ENCODE measurements at regions not wholly inside any gene's neighbourhood (a gene's known extent, or its start where the extent isn't known, plus 50 kb on each side); places are given as distances from the start of the nearest gene placed in this dataset.
A peak's percentile ranks its signal among the peaks of the same experiment; 100 is the strongest.

- H3K4me1 ChIP-seq (ENCODE audit: control insufficient read depth in 3 of 3, insufficient read depth in 2 of 3, low read depth in 1 of 3, low read length in 2 of 3), result peaks cover 0 to 1% (median 0%) of the 10 kb centered on the region in 3 donors
- no peak for FAIRE-seq
- no peaks in the 10 kb centered on the region for H3K27me3 ChIP-seq (ENCODE audit: control insufficient read depth in 3 of 3, insufficient read depth in 3 of 3, low read length in 3 of 3)
- no peak overlapping the region for H3K27ac ChIP-seq (ENCODE audit: low read depth in 1 of 3, low read length in 2 of 3)
- H3K4me3 ChIP-seq (ENCODE audit: low read depth in 1 of 3, low read length in 3 of 3), result no peak overlapping the region
- H3K36me3 ChIP-seq (ENCODE audit: control insufficient read depth in 3 of 3, insufficient read depth in 2 of 3, low read depth in 1 of 3, low read length in 3 of 3), result no peaks in the 10 kb centered on the region
- DNase-seq, result no peak
- peaks cover 0 to 6% of the 10 kb centered on the region in 2 donors for H3K9me3 ChIP-seq (ENCODE audit: control insufficient read depth in 2 of 2, insufficient read depth in 1 of 2, low read depth in 1 of 2, low read length in 1 of 2)
Observed at GRCh38 chr2:175624211-175624761, 377.8 kb downstream of the LNPK start.

- H3K27me3 ChIP-seq (ENCODE audit: control insufficient read depth in 3 of 3, insufficient read depth in 3 of 3, low read length in 3 of 3), result no peaks in the 10 kb centered on the region
- H3K36me3 ChIP-seq (ENCODE audit: control insufficient read depth in 3 of 3, insufficient read depth in 2 of 3, low read depth in 1 of 3, low read length in 3 of 3), result no peaks in the 10 kb centered on the region
- peaks cover 0 to 4% (median 0%) of the 10 kb centered on the region in 3 donors for H3K4me1 ChIP-seq (ENCODE audit: control insufficient read depth in 3 of 3, insufficient read depth in 2 of 3, low read depth in 1 of 3, low read length in 2 of 3)
- H3K4me3 ChIP-seq (ENCODE audit: low read depth in 1 of 3, low read length in 3 of 3), result no peak overlapping the region
- no peak for FAIRE-seq
- H3K27ac ChIP-seq (ENCODE audit: low read depth in 1 of 3, low read length in 2 of 3), result no peak overlapping the region
- peaks cover 0 to 3% of the 10 kb centered on the region in 2 donors for H3K9me3 ChIP-seq (ENCODE audit: control insufficient read depth in 2 of 2, insufficient read depth in 1 of 2, low read depth in 1 of 2, low read length in 1 of 2)
- no peak for DNase-seq
- WGBS, 3 donors, result 83 to 93% (median 87%) methylated on average over 2 of the region's 2 CpGs
Observed at GRCh38 chr2:175621821-175622220, 380.2 kb downstream of the LNPK start.

DNA sequence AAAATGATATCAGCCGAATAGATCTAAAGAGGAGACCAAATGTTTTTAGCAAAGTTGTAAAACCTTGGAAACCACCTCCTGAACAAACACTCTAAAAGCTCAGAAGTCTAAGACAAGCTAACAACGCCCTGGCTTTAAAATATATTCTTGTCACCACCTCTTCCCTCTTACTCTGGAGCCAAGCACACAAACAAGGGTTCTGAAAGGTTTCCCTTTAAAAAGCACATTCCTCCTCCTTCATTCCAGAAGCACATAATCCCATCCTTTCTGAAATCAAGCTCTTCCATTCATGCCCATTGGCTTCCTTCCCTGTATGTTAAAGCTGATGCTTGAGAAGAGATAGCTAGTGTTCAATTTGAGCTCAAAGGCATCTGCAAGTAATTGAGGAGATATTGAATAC, 382.0 kb downstream of the LNPK start:
- peaks cover 0 to 4% (median 0%) of the 10 kb centered on the region in 3 donors for H3K4me1 ChIP-seq (ENCODE audit: control insufficient read depth in 3 of 3, insufficient read depth in 2 of 3, low read depth in 1 of 3, low read length in 2 of 3)
- no peak for FAIRE-seq
- no peak overlapping the region for H3K27ac ChIP-seq (ENCODE audit: low read depth in 1 of 3, low read length in 2 of 3)
- no peaks in the 10 kb centered on the region for H3K36me3 ChIP-seq (ENCODE audit: control insufficient read depth in 3 of 3, insufficient read depth in 2 of 3, low read depth in 1 of 3, low read length in 3 of 3)
- no peaks in the 10 kb centered on the region for H3K27me3 ChIP-seq (ENCODE audit: control insufficient read depth in 3 of 3, insufficient read depth in 3 of 3, low read length in 3 of 3)
- no peak overlapping the region for H3K4me3 ChIP-seq (ENCODE audit: low read depth in 1 of 3, low read length in 3 of 3)
- WGBS, 3 donors, result 17 to 54% (median 30%) methylated on average over 2 of the region's 2 CpGs
- no peak for DNase-seq
- peaks cover 0 to 3% of the 10 kb centered on the region in 2 donors for H3K9me3 ChIP-seq (ENCODE audit: control insufficient read depth in 2 of 2, insufficient read depth in 1 of 2, low read depth in 1 of 2, low read length in 1 of 2)

DNA sequence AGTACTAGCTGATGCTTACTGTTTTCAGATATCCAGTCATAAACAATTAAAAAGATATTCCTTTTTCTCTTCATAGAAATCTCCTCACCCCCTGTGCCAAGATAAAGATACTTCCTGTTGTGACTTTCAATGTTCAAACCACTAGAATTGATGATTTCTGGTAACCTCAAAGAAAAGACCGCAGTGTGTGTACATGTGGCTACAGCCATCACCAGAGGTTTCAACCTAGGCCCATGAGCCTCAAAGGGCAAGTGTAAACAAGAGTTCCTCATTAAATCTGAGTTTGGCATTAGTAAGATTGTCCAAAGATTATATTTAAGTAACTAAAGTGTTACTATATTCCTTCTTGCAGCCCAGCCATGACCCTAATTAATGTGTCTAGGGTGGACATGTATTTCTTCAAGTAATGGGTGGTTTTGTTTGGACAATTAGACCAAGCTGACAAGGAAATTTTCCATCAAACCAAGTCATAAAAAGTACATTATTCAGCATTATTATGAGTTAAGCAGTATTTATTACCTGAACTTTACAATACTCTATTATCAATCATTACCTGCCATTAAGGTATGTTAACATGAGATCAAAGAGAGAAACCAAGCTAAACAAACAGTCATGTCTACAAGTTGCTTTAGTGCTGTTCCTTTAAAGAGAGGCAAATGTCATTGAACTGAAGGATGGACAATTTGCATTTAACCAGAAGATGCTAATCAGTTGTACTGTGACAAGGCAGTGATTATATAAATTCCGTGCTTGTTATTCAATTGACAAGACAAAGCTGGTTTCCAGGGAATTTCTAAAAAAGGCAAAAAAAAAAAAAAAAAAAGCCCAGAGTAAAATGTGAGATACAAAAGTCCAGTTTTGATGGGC, 382.7 kb downstream of the LNPK start:
- WGBS, 3 donors, result 15 to 55% (median 34%) methylated on average over 2 of the region's 2 CpGs
- FAIRE-seq, result peak; percentile 85

DNA sequence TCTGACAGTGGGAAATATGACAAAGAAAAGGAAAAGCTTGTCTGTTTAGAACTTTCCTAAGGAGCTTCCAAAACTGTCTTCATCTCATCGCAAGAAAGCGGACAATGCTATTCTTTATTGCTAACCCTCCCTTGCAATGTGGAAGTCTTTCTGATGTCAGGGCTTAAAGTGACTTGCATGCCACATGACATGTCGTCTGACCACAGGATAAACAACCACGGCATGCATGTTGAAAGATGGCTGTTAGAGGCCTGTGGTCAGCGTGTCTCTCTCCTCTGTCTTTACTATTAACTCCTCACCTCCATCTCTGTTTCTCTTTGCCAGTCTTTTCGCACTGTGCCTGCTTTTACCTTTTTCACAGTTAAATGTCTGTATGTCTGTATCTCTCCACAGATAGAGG, 389.8 kb downstream of the LNPK start:
- Histone ChIP-seq H3K36me3 (ENCODE audit: control insufficient read depth in 3 of 3, insufficient read depth in 2 of 3, low read depth in 1 of 3, low read length in 3 of 3) (no peaks in the 10 kb centered on the region), H3K27ac (ENCODE audit: low read depth in 1 of 3, low read length in 2 of 3) (no peak overlapping the region), H3K27me3 (ENCODE audit: control insufficient read depth in 3 of 3, insufficient read depth in 3 of 3, low read length in 3 of 3) (no peaks in the 10 kb centered on the region), H3K4me3 (ENCODE audit: low read depth in 1 of 3, low read length in 3 of 3) (no peak overlapping the region), H3K9me3 (ENCODE audit: control insufficient read depth in 2 of 2, insufficient read depth in 1 of 2, low read depth in 1 of 2, low read length in 1 of 2) (no peaks in the 10 kb centered on the region), H3K4me1 (ENCODE audit: control insufficient read depth in 3 of 3, insufficient read depth in 2 of 3, low read depth in 1 of 3, low read length in 2 of 3) (no peaks in the 10 kb centered on the region)
- DNase-seq (no peak), FAIRE-seq (no peak)
- 68 to 88% (median 78%) methylated on average over 6 of the region's 6 CpGs for WGBS, 3 donors

More for the DNA sequence above, 382.7 kb downstream of the LNPK start:
- Histone ChIP-seq H3K4me3 (ENCODE audit: low read depth in 1 of 3, low read length in 3 of 3) (no peak overlapping the region), H3K27me3 (ENCODE audit: control insufficient read depth in 3 of 3, insufficient read depth in 3 of 3, low read length in 3 of 3) (no peaks in the 10 kb centered on the region), H3K4me1 (ENCODE audit: control insufficient read depth in 3 of 3, insufficient read depth in 2 of 3, low read depth in 1 of 3, low read length in 2 of 3) (peaks cover 0 to 4% (median 0%) of the 10 kb centered on the region in 3 donors), H3K36me3 (ENCODE audit: control insufficient read depth in 3 of 3, insufficient read depth in 2 of 3, low read depth in 1 of 3, low read length in 3 of 3) (no peaks in the 10 kb centered on the region), H3K27ac (ENCODE audit: low read depth in 1 of 3, low read length in 2 of 3) (no peak overlapping the region), H3K9me3 (ENCODE audit: control insufficient read depth in 2 of 2, insufficient read depth in 1 of 2, low read depth in 1 of 2, low read length in 1 of 2) (peaks cover 0 to 3% of the 10 kb centered on the region in 2 donors)
- DNase-seq, result peak; percentile 55 to 77

DNA sequence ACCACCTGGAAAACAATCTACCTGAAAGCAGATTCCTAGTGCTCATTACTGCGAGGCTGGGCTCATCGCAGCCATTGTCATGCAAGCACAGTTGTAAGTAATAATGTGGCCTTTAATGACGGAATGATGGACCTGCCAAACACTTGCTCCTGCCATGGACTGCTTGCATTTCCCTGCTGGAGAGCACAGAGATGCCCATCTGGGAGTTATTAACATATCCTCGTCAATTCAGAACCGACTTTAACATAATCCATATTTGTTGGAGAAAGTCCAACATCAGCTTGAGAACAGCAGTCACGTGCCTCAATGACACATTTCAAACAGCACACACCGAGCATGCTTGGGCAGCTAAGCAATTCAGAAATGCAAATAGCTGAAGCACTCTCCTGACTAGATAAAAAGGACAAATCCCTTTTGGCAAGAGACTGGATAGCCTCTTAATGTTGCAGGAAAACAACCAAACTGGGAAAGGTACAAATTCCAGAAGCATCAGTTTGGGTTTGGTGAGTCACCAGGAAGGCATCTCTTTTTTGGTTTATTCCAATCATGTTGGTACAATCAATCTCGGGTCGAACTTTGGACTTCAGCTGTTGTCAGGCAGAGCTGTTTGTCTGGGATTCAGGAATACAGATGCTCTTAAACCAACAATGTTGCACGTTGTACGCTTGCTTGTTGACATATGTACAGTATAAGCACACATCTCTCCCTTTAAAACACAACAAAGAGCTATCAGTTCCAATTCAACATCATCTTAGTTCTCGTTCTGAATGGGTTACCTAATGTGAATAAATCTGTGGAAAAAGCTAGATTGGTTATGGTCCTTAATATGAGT, 395.8 kb downstream of the LNPK start:
- WGBS, 3 donors, result 32 to 47% (median 45%) methylated on average over 12 of the region's 12 CpGs
- H3K4me1 ChIP-seq (ENCODE audit: control insufficient read depth in 3 of 3, insufficient read depth in 2 of 3, low read depth in 1 of 3, low read length in 2 of 3), result no peaks in the 10 kb centered on the region
- FAIRE-seq, result no peak

GRCh38 chr2:175605640-175606009, 396.4 kb downstream of the LNPK start:
- Histone ChIP-seq H3K36me3 (ENCODE audit: control insufficient read depth in 3 of 3, insufficient read depth in 2 of 3, low read depth in 1 of 3, low read length in 3 of 3) (no peaks in the 10 kb centered on the region), H3K9me3 (ENCODE audit: control insufficient read depth in 2 of 2, insufficient read depth in 1 of 2, low read depth in 1 of 2, low read length in 1 of 2) (no peaks in the 10 kb centered on the region), H3K4me3 (ENCODE audit: low read depth in 1 of 3, low read length in 3 of 3) (no peak overlapping the region), H3K27me3 (ENCODE audit: control insufficient read depth in 3 of 3, insufficient read depth in 3 of 3, low read length in 3 of 3) (no peaks in the 10 kb centered on the region), H3K4me1 (ENCODE audit: control insufficient read depth in 3 of 3, insufficient read depth in 2 of 3, low read depth in 1 of 3, low read length in 2 of 3) (no peaks in the 10 kb centered on the region), H3K27ac (ENCODE audit: low read depth in 1 of 3, low read length in 2 of 3) (no peak overlapping the region)
- WGBS, 3 donors, result 52 to 73% (median 56%) methylated on average over 5 of the region's 5 CpGs
- no peak for FAIRE-seq
- no peak for DNase-seq

More for the DNA sequence above, 395.8 kb downstream of the LNPK start:
- H3K4me3 ChIP-seq (ENCODE audit: low read depth in 1 of 3, low read length in 3 of 3), result no peak overlapping the region
- H3K27ac ChIP-seq (ENCODE audit: low read depth in 1 of 3, low read length in 2 of 3), result no peak overlapping the region
- DNase-seq, result peak; percentile 13 to 31
- H3K27me3 ChIP-seq (ENCODE audit: control insufficient read depth in 3 of 3, insufficient read depth in 3 of 3, low read length in 3 of 3), result no peaks in the 10 kb centered on the region
- no peaks in the 10 kb centered on the region for H3K36me3 ChIP-seq (ENCODE audit: control insufficient read depth in 3 of 3, insufficient read depth in 2 of 3, low read depth in 1 of 3, low read length in 3 of 3)
- H3K9me3 ChIP-seq (ENCODE audit: control insufficient read depth in 2 of 2, insufficient read depth in 1 of 2, low read depth in 1 of 2, low read length in 1 of 2), result no peaks in the 10 kb centered on the region

DNA sequence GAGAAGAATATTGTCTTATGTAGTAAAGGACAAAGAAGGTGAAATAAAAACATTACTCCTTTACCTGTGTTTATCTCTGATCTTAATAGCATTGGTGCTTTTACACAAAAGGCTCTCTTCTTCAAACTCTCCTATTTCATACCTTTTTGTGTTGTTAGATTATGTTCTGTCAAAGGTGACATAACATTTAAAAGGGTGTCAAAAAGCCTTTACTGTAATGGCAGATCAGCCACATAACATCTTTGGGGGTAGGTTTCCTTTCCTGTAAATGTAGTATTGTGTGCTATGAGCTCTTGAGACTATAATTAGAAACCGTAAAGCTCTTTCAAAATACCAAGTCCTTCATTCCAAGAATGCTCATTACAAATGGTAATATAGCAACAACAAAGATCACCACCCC, 400.1 kb downstream of the LNPK start:
- WGBS, 3 donors, result 90 to 96% (median 91%) methylated on average over 1 of the region's 1 CpG
- Histone ChIP-seq H3K4me1 (ENCODE audit: control insufficient read depth in 3 of 3, insufficient read depth in 2 of 3, low read depth in 1 of 3, low read length in 2 of 3) (no peaks in the 10 kb centered on the region), H3K27ac (ENCODE audit: low read depth in 1 of 3, low read length in 2 of 3) (no peak overlapping the region), H3K4me3 (ENCODE audit: low read depth in 1 of 3, low read length in 3 of 3) (no peak overlapping the region), H3K9me3 (ENCODE audit: control insufficient read depth in 2 of 2, insufficient read depth in 1 of 2, low read depth in 1 of 2, low read length in 1 of 2) (no peaks in the 10 kb centered on the region), H3K27me3 (ENCODE audit: control insufficient read depth in 3 of 3, insufficient read depth in 3 of 3, low read length in 3 of 3) (no peaks in the 10 kb centered on the region), H3K36me3 (ENCODE audit: control insufficient read depth in 3 of 3, insufficient read depth in 2 of 3, low read depth in 1 of 3, low read length in 3 of 3) (no peaks in the 10 kb centered on the region)
- FAIRE-seq (no peak), DNase-seq (no peak)

Data from small intestine (tissue), 7 donors.